ENCODE measurements at regions not wholly inside any gene's neighbourhood (a gene's known extent, or its start where the extent isn't known, plus 50 kb on each side); places are given as distances from the start of the nearest gene placed in this dataset.

GRCh38 chr3:25294169-25294805 is 133.8 kb upstream of the RARB start:
- Mint-ChIP-seq H3K9me3 (peaks cover 0 to 6% of the 10 kb centered on the region in 2 donors), H3K36me3 (no peaks in the 10 kb centered on the region), H3K27ac (no peak overlapping the region)
- ATAC-seq: no peak
- no peak for DNase-seq (ENCODE audit: low spot score in 2 of 2)

- H3K36me3 Mint-ChIP-seq: no peaks in the 10 kb centered on the region
- peaks cover 0 to 6% of the 10 kb centered on the region in 2 donors for H3K9me3 Mint-ChIP-seq
- DNase-seq (ENCODE audit: low spot score in 2 of 2) (no peak), ATAC-seq (no peak)
- no peak overlapping the region for H3K27ac Mint-ChIP-seq
Observed at GRCh38 chr3:25297667-25298585, 130.1 kb upstream of the RARB start.

- Mint-ChIP-seq H3K36me3 (no peaks in the 10 kb centered on the region), H3K27ac (no peak overlapping the region), H3K9me3 (peaks cover 0 to 8% of the 10 kb centered on the region in 2 donors)
- DNase-seq (ENCODE audit: low spot score in 2 of 2) (no peak), ATAC-seq (no peak)
Observed at GRCh38 chr3:25300141-25300540, 127.9 kb upstream of the RARB start.

GRCh38 chr3:25304916-25305315 is 123.1 kb upstream of the RARB start:
- no peak for DNase-seq (ENCODE audit: low spot score in 2 of 2)
- H3K36me3 Mint-ChIP-seq: no peaks in the 10 kb centered on the region
- H3K9me3 Mint-ChIP-seq: peaks cover 5 to 9% of the 10 kb centered on the region in 2 donors
- H3K27ac Mint-ChIP-seq: no peak overlapping the region
- no peak for ATAC-seq

GRCh38 chr3:25306066-25306465 is 122.0 kb upstream of the RARB start:
- Mint-ChIP-seq H3K36me3 (no peaks in the 10 kb centered on the region), H3K27ac (no peak overlapping the region), H3K9me3 (peaks cover 10 to 14% of the 10 kb centered on the region in 2 donors)
- ATAC-seq (no peak), DNase-seq (ENCODE audit: low spot score in 2 of 2) (no peak)

- no peaks in the 10 kb centered on the region for H3K36me3 Mint-ChIP-seq
- peak overlapping the region in 1 of 2 donors; percentile 29 for H3K27ac Mint-ChIP-seq
- DNase-seq (ENCODE audit: low spot score in 2 of 2) (no peak), ATAC-seq (no peak)
- H3K9me3 Mint-ChIP-seq: peaks cover 10 to 14% of the 10 kb centered on the region in 2 donors
Observed at GRCh38 chr3:25306705-25307104, 121.4 kb upstream of the RARB start.

- DNase-seq (ENCODE audit: low spot score in 2 of 2) (no peak), ATAC-seq (no peak)
- Mint-ChIP-seq H3K27ac (no peak overlapping the region), H3K9me3 (peaks cover 5 to 9% of the 10 kb centered on the region in 2 donors), H3K36me3 (no peaks in the 10 kb centered on the region)
Observed at GRCh38 chr3:25313286-25313685, 114.8 kb upstream of the RARB start.

GRCh38 chr3:25324954-25325655 is 103.0 kb upstream of the RARB start:
- ATAC-seq: no peak

GRCh38 chr3:25335356-25335755 is 92.7 kb upstream of the RARB start:
- ATAC-seq: no peak
- H3K36me3 Mint-ChIP-seq: no peaks in the 10 kb centered on the region
- DNase-seq (ENCODE audit: low spot score in 2 of 2): no peak
- no peak overlapping the region for H3K27ac Mint-ChIP-seq
- H3K9me3 Mint-ChIP-seq: peaks cover 6 to 9% of the 10 kb centered on the region in 2 donors

More at GRCh38 chr3:25324954-25325655, 103.0 kb upstream of the RARB start:
- Mint-ChIP-seq H3K9me3 (peaks cover 15 to 21% of the 10 kb centered on the region in 2 donors), H3K36me3 (peaks cover 0 to 6% of the 10 kb centered on the region in 2 donors), H3K27ac (no peak overlapping the region)
- DNase-seq (ENCODE audit: low spot score in 2 of 2): no peak

- no peak for ATAC-seq
- no peak overlapping the region for H3K27ac Mint-ChIP-seq
- H3K36me3 Mint-ChIP-seq: no peaks in the 10 kb centered on the region
- H3K9me3 Mint-ChIP-seq: no peaks in the 10 kb centered on the region
- DNase-seq (ENCODE audit: low spot score in 2 of 2): no peak
Observed at GRCh38 chr3:25338158-25338725, 89.8 kb upstream of the RARB start.

- ATAC-seq (no peak), DNase-seq (ENCODE audit: low spot score in 2 of 2) (no peak)
- Mint-ChIP-seq H3K9me3 (no peaks in the 10 kb centered on the region), H3K27ac (no peak overlapping the region), H3K36me3 (no peaks in the 10 kb centered on the region)
Observed at GRCh38 chr3:25339225-25339624, 88.8 kb upstream of the RARB start.

GRCh38 chr3:25344670-25345069 is 83.4 kb upstream of the RARB start:
- DNase-seq (ENCODE audit: low spot score in 2 of 2): no peak
- peaks cover 0 to 6% of the 10 kb centered on the region in 2 donors for H3K9me3 Mint-ChIP-seq
- no peaks in the 10 kb centered on the region for H3K36me3 Mint-ChIP-seq
- H3K27ac Mint-ChIP-seq: no peak overlapping the region
- ATAC-seq: no peak

GRCh38 chr3:25349095-25349494 is 79.0 kb upstream of the RARB start:
- no peak for DNase-seq (ENCODE audit: low spot score in 2 of 2)
- Mint-ChIP-seq H3K27ac (no peak overlapping the region), H3K36me3 (no peaks in the 10 kb centered on the region), H3K9me3 (peaks cover 4 to 6% of the 10 kb centered on the region in 2 donors)
- no peak for ATAC-seq

- Mint-ChIP-seq H3K9me3 (peaks cover 4 to 6% of the 10 kb centered on the region in 2 donors), H3K36me3 (no peaks in the 10 kb centered on the region), H3K27ac (no peak overlapping the region)
- no peak for ATAC-seq
- no peak for DNase-seq (ENCODE audit: low spot score in 2 of 2)
Observed at GRCh38 chr3:25349828-25350724, 78.0 kb upstream of the RARB start.

GRCh38 chr3:25350725-25351114 is 77.3 kb upstream of the RARB start:
- H3K27ac Mint-ChIP-seq: no peak overlapping the region
- no peak for ATAC-seq

GRCh38 chr3:25354071-25354470 is 74.0 kb upstream of the RARB start:
- Mint-ChIP-seq H3K36me3 (no peaks in the 10 kb centered on the region), H3K9me3 (peaks cover 7% of the 10 kb centered on the region in 2 donors), H3K27ac (no peak overlapping the region)
- ATAC-seq (no peak), DNase-seq (ENCODE audit: low spot score in 2 of 2) (no peak)

More at GRCh38 chr3:25350725-25351114, 77.3 kb upstream of the RARB start:
- Mint-ChIP-seq H3K9me3 (peaks cover 4 to 6% of the 10 kb centered on the region in 2 donors), H3K36me3 (no peaks in the 10 kb centered on the region)
- no peak for DNase-seq (ENCODE audit: low spot score in 2 of 2)
